ENCODE measurements at regions not wholly inside any gene's neighbourhood (a gene's known extent, or its start where the extent isn't known, plus 50 kb on each side); places are given as distances from the start of the nearest gene placed in this dataset.

GRCh38 chr2:155815851-155816250 is 516.7 kb downstream of the NR4A2 start:
- ChIA-PET CTCF (interaction anchor here (0.9 to 5.0 kb wide), 3 partner anchors 16 to 438 kb away, joined by 3 to 22 read pairs (median 3); no protein-coding TSS in a partner anchor), POLR2A (no interaction called here)
- DNase-seq: peak; percentile 4 to 50 (median 43)
- Histone ChIP-seq H3K4me1 (ENCODE audit: control extremely low read depth in 1 of 4, control insufficient read depth in 4 of 4, insufficient read depth in 4 of 4, low read length in 3 of 4) (no peaks in the 10 kb centered on the region), H3K27me3 (replicated peaks in 2 of 5; ENCODE audit: control insufficient read depth in 4 of 5, insufficient read depth in 5 of 5, low read length in 4 of 5) (no peaks in the 10 kb centered on the region), H3K9me3 (ENCODE audit: control extremely low read depth in 1 of 5, control insufficient read depth in 4 of 5, insufficient read depth in 2 of 5, low read depth in 1 of 5, low read length in 4 of 5) (peaks cover 0 to 7% (median 4%) of the 10 kb centered on the region in 5 experiments), H3K4me3 (ENCODE audit: control insufficient read depth in 1 of 7, extremely low read depth in 1 of 7, insufficient read depth in 4 of 7, low read depth in 2 of 7, low read length in 6 of 7) (no peak overlapping the region), H3K36me3 (ENCODE audit: control insufficient read depth in 4 of 4, insufficient read depth in 4 of 4, low read length in 3 of 4) (no peaks in the 10 kb centered on the region), H3K27ac (ENCODE audit: insufficient read depth in 1 of 2, low read depth in 1 of 2, low read length in 2 of 2, poor library complexity in 1 of 2, severe bottlenecking in 2 of 2) (no peak overlapping the region)

DNA sequence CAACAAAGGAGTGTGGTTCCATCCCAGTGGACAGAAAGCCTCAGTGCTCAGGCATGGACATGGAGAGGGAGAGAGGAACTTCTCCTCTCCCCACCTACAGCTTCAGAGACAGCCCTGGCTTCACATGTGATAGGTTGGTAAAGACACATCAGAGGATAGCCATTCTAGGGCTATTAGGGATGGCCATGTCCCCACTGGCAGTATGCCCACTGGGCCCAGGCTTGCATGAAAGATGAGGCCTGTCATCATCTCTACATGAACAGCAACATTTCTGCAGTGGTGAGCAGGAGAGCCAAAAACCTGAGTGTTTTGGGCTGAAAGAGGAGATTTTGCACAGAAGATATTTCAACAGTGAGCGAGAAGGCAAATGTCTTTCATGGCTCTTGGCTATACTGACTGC is 517.2 kb downstream of the NR4A2 start:
- H3K36me3 ChIP-seq (ENCODE audit: control insufficient read depth in 4 of 4, insufficient read depth in 4 of 4, low read length in 3 of 4): no peaks in the 10 kb centered on the region
- ChIA-PET CTCF (interaction anchor here (0.9 to 5.0 kb wide), 3 partner anchors 16 to 438 kb away, joined by 3 to 22 read pairs (median 3); no protein-coding TSS in a partner anchor), POLR2A (no interaction called here)
- peaks cover 0 to 7% (median 4%) of the 10 kb centered on the region in 5 experiments for H3K9me3 ChIP-seq (ENCODE audit: control extremely low read depth in 1 of 5, control insufficient read depth in 4 of 5, insufficient read depth in 2 of 5, low read depth in 1 of 5, low read length in 4 of 5)
- H3K4me3 ChIP-seq (ENCODE audit: control insufficient read depth in 1 of 7, extremely low read depth in 1 of 7, insufficient read depth in 4 of 7, low read depth in 2 of 7, low read length in 6 of 7): no peak overlapping the region
- WGBS (ENCODE audit: insufficient coverage): 100% methylated on average over 1 of the region's 1 CpG
- H3K4me1 ChIP-seq (ENCODE audit: control extremely low read depth in 1 of 4, control insufficient read depth in 4 of 4, insufficient read depth in 4 of 4, low read length in 3 of 4): no peaks in the 10 kb centered on the region
- no peaks in the 10 kb centered on the region for H3K27me3 ChIP-seq (replicated peaks in 2 of 5; ENCODE audit: control insufficient read depth in 4 of 5, insufficient read depth in 5 of 5, low read length in 4 of 5)
- DNase-seq: no peak
- no peak overlapping the region for H3K27ac ChIP-seq (ENCODE audit: insufficient read depth in 1 of 2, low read depth in 1 of 2, low read length in 2 of 2, poor library complexity in 1 of 2, severe bottlenecking in 2 of 2)

DNA sequence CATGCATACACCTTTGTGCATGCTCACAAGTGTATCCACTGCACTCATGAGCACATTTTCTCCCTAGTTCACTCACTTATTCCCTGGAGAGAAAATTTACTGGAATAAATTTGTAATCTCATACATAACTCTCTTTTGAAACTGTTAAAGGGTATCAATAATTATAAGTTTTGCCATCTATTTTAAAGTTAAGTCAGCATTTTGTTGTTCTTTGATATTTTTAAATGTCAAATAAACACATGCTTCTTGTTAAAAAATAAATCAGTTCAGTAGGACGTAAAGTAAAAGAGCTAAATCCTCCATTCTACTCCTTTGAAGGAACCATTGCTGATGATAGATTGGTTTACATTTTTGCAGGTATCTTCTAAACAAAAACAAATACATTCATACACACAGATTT is 522.1 kb downstream of the NR4A2 start:
- no CpG with 5 or more reads among the region's 1 CpG for WGBS (ENCODE audit: insufficient coverage)
- no peak overlapping the region for H3K27ac ChIP-seq (ENCODE audit: insufficient read depth in 1 of 2, low read depth in 1 of 2, low read length in 2 of 2, poor library complexity in 1 of 2, severe bottlenecking in 2 of 2)
- H3K4me3 ChIP-seq (ENCODE audit: control insufficient read depth in 1 of 7, extremely low read depth in 1 of 7, insufficient read depth in 4 of 7, low read depth in 2 of 7, low read length in 6 of 7): no peak overlapping the region
- H3K27me3 ChIP-seq (replicated peaks in 2 of 5; ENCODE audit: control insufficient read depth in 4 of 5, insufficient read depth in 5 of 5, low read length in 4 of 5): no peaks in the 10 kb centered on the region
- no peaks in the 10 kb centered on the region for H3K36me3 ChIP-seq (ENCODE audit: control insufficient read depth in 4 of 4, insufficient read depth in 4 of 4, low read length in 3 of 4)
- DNase-seq: no peak
- no peaks in the 10 kb centered on the region for H3K9me3 ChIP-seq (ENCODE audit: control extremely low read depth in 1 of 5, control insufficient read depth in 4 of 5, insufficient read depth in 2 of 5, low read depth in 1 of 5, low read length in 4 of 5)
- CTCF ChIA-PET: no interaction called here
- POLR2A ChIA-PET: no interaction called here
- H3K4me1 ChIP-seq (ENCODE audit: control extremely low read depth in 1 of 4, control insufficient read depth in 4 of 4, insufficient read depth in 4 of 4, low read length in 3 of 4): no peaks in the 10 kb centered on the region

GRCh38 chr2:155802888-155803287 is 529.6 kb downstream of the NR4A2 start:
- H3K4me1 ChIP-seq (ENCODE audit: control extremely low read depth in 1 of 4, control insufficient read depth in 4 of 4, insufficient read depth in 4 of 4, low read length in 3 of 4): no peaks in the 10 kb centered on the region
- WGBS (ENCODE audit: insufficient coverage): 96% methylated on average over 5 of the region's 5 CpGs
- no peaks in the 10 kb centered on the region for H3K36me3 ChIP-seq (ENCODE audit: control insufficient read depth in 4 of 4, insufficient read depth in 4 of 4, low read length in 3 of 4)
- ChIA-PET POLR2A (no interaction called here), CTCF (no interaction called here)
- no peak for DNase-seq
- H3K27ac ChIP-seq (ENCODE audit: insufficient read depth in 1 of 2, low read depth in 1 of 2, low read length in 2 of 2, poor library complexity in 1 of 2, severe bottlenecking in 2 of 2): no peak overlapping the region
- no peaks in the 10 kb centered on the region for H3K27me3 ChIP-seq (replicated peaks in 2 of 5; ENCODE audit: control insufficient read depth in 4 of 5, insufficient read depth in 5 of 5, low read length in 4 of 5)
- H3K9me3 ChIP-seq (ENCODE audit: control extremely low read depth in 1 of 5, control insufficient read depth in 4 of 5, insufficient read depth in 2 of 5, low read depth in 1 of 5, low read length in 4 of 5): no peaks in the 10 kb centered on the region
- no peak overlapping the region for H3K4me3 ChIP-seq (ENCODE audit: control insufficient read depth in 1 of 7, extremely low read depth in 1 of 7, insufficient read depth in 4 of 7, low read depth in 2 of 7, low read length in 6 of 7)

GRCh38 chr2:155792666-155793065 is 539.9 kb downstream of the NR4A2 start:
- no peak for DNase-seq
- WGBS (ENCODE audit: insufficient coverage): no CpG with 5 or more reads among the region's 1 CpG
- CTCF ChIA-PET: interaction anchor here (1.2 kb wide), 1 partner anchor 12 kb away, joined by 3 read pairs; no protein-coding TSS in a partner anchor

DNA sequence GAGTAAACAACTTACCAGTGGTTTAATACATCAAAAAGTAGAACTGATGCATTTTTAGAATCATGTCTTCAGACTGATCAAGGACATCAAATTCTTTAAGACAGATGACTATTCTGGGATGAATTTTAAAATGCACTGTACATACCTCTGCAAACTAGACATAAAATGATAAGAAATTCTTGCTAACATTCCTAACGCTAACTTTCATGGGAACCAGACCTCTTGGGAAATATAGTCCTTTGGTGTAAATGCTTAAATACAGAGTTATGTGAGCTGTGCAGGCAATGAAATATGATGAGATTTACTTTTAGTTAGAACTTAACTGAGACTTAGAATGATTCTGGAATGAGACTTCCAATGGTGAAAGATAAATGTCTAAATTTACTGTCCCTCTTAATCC is 562.0 kb downstream of the NR4A2 start:
- Histone ChIP-seq H3K4me3 (ENCODE audit: control insufficient read depth in 1 of 7, extremely low read depth in 1 of 7, insufficient read depth in 4 of 7, low read depth in 2 of 7, low read length in 6 of 7) (no peak overlapping the region), H3K36me3 (ENCODE audit: control insufficient read depth in 4 of 4, insufficient read depth in 4 of 4, low read length in 3 of 4) (no peaks in the 10 kb centered on the region), H3K27me3 (replicated peaks in 2 of 5; ENCODE audit: control insufficient read depth in 4 of 5, insufficient read depth in 5 of 5, low read length in 4 of 5) (no peaks in the 10 kb centered on the region), H3K27ac (ENCODE audit: insufficient read depth in 1 of 2, low read depth in 1 of 2, low read length in 2 of 2, poor library complexity in 1 of 2, severe bottlenecking in 2 of 2) (no peak overlapping the region), H3K9me3 (ENCODE audit: control extremely low read depth in 1 of 5, control insufficient read depth in 4 of 5, insufficient read depth in 2 of 5, low read depth in 1 of 5, low read length in 4 of 5) (peaks cover 0 to 8% (median 1%) of the 10 kb centered on the region in 5 experiments), H3K4me1 (ENCODE audit: control extremely low read depth in 1 of 4, control insufficient read depth in 4 of 4, insufficient read depth in 4 of 4, low read length in 3 of 4) (no peaks in the 10 kb centered on the region)
- DNase-seq: no peak
- ChIA-PET POLR2A (no interaction called here), CTCF (no interaction called here)
- WGBS (ENCODE audit: insufficient coverage): no CpG with 5 or more reads among the region's 1 CpG

More at GRCh38 chr2:155792666-155793065, 539.9 kb downstream of the NR4A2 start:
- no peak overlapping the region for H3K4me3 ChIP-seq (ENCODE audit: control insufficient read depth in 1 of 7, extremely low read depth in 1 of 7, insufficient read depth in 4 of 7, low read depth in 2 of 7, low read length in 6 of 7)
- peaks cover 0 to 26% (median 6%) of the 10 kb centered on the region in 5 experiments for H3K9me3 ChIP-seq (ENCODE audit: control extremely low read depth in 1 of 5, control insufficient read depth in 4 of 5, insufficient read depth in 2 of 5, low read depth in 1 of 5, low read length in 4 of 5)
- H3K27me3 ChIP-seq (replicated peaks in 2 of 5; ENCODE audit: control insufficient read depth in 4 of 5, insufficient read depth in 5 of 5, low read length in 4 of 5): no peaks in the 10 kb centered on the region
- no peak overlapping the region for H3K27ac ChIP-seq (ENCODE audit: insufficient read depth in 1 of 2, low read depth in 1 of 2, low read length in 2 of 2, poor library complexity in 1 of 2, severe bottlenecking in 2 of 2)
- H3K4me1 ChIP-seq (ENCODE audit: control extremely low read depth in 1 of 4, control insufficient read depth in 4 of 4, insufficient read depth in 4 of 4, low read length in 3 of 4): no peaks in the 10 kb centered on the region
- POLR2A ChIA-PET: no interaction called here
- no peaks in the 10 kb centered on the region for H3K36me3 ChIP-seq (ENCODE audit: control insufficient read depth in 4 of 4, insufficient read depth in 4 of 4, low read length in 3 of 4)

GRCh38 chr2:155766342-155767115 is 566.0 kb downstream of the NR4A2 start:
- CTCF ChIA-PET: no interaction called here
- no peaks in the 10 kb centered on the region for H3K4me1 ChIP-seq (ENCODE audit: control extremely low read depth in 1 of 4, control insufficient read depth in 4 of 4, insufficient read depth in 4 of 4, low read length in 3 of 4)
- no peaks in the 10 kb centered on the region for H3K36me3 ChIP-seq (ENCODE audit: control insufficient read depth in 4 of 4, insufficient read depth in 4 of 4, low read length in 3 of 4)
- peaks cover 0 to 8% (median 0%) of the 10 kb centered on the region in 5 experiments for H3K9me3 ChIP-seq (ENCODE audit: control extremely low read depth in 1 of 5, control insufficient read depth in 4 of 5, insufficient read depth in 2 of 5, low read depth in 1 of 5, low read length in 4 of 5)
- POLR2A ChIA-PET: no interaction called here
- WGBS (ENCODE audit: insufficient coverage): 69% methylated on average over 6 of the region's 8 CpGs
- H3K4me3 ChIP-seq (ENCODE audit: control insufficient read depth in 1 of 7, extremely low read depth in 1 of 7, insufficient read depth in 4 of 7, low read depth in 2 of 7, low read length in 6 of 7): no peak overlapping the region
- no peak overlapping the region for H3K27ac ChIP-seq (ENCODE audit: insufficient read depth in 1 of 2, low read depth in 1 of 2, low read length in 2 of 2, poor library complexity in 1 of 2, severe bottlenecking in 2 of 2)
- H3K27me3 ChIP-seq (replicated peaks in 2 of 5; ENCODE audit: control insufficient read depth in 4 of 5, insufficient read depth in 5 of 5, low read length in 4 of 5): no peaks in the 10 kb centered on the region
- DNase-seq: no peak
